Body of pancreas (tissue), 4 donors: ENCODE measurements at regions not wholly inside any gene's neighbourhood (a gene's known extent, or its start where the extent isn't known, plus 50 kb on each side); places are given as distances from the start of the nearest gene placed in this dataset.

ENCODE experiments used
- CTCF ChIP-seq, 7 experiments: fragments of 450-650 bp in 4 of 7; fragments of 200-600 bp in 3 of 7; sonication (generic) in 3 of 7; IDR thresholded peaks; one replicate each; pipeline ENCODE4 v1.5.1; 2016 to 2019; ENCODE audit warnings: antibody characterized with exemption in 7 of 7
- POLR2A ChIP-seq, 3 donors: fragments of 450-650 bp; IDR thresholded peaks; one replicate each; pipeline ENCODE4 v1.6.1; 2016; ENCODE audit warnings: antibody characterized with exemption in 3 of 3, mild to moderate bottlenecking in 2 of 3

- TF ChIP-seq CTCF (IDR thresholded peaks at IDR 0.05), result no peak
- TF ChIP-seq POLR2A (IDR thresholded peaks at IDR 0.05), result no peak
Observed at GRCh38 chr6:25133568-25133967, 145.6 kb upstream of the CARMIL1 start.
